Liver (tissue), 3 donors: ENCODE measurements at regions not wholly inside any gene's neighbourhood (a gene's known extent, or its start where the extent isn't known, plus 50 kb on each side); places are given as distances from the start of the nearest gene placed in this dataset.
"Not testable (repeated sequence)": the region's sequence is repeated elsewhere in the genome, so short reads cannot be mapped to it uniquely, and the experiment has no call there.

Source experiments
- JUND ChIP-seq, 2 donors: IDR thresholded peaks; 2 replicates each; pipeline ENCODE4 v1.6.1; 2016; ENCODE audit warnings: antibody characterized with exemption in 2 of 2
- MAX ChIP-seq: IDR thresholded peaks from 2 replicates; pipeline ENCODE4 v1.6.1; 2016; ENCODE audit warnings: antibody characterized with exemption
- RAD21 ChIP-seq, 2 donors: IDR thresholded peaks; 2 replicates each; pipeline ENCODE4 v1.6.1; 2016; ENCODE audit warnings: antibody characterized with exemption in 2 of 2, mild to moderate bottlenecking in 2 of 2
- TAF1 ChIP-seq: conservative IDR thresholded peaks from 2 replicates; pipeline ENCODE4 v1.6.1; 2016; ENCODE audit warnings: antibody characterized with exemption, mild to moderate bottlenecking
- TF ChIP-seq, protein P1 (sequence below): fragments of 150-350 bp; IDR thresholded peaks from 2 replicates; pipeline ENCODE4 v1.5.1; 2017; ENCODE audit warnings: improper control_type of control experiment, low read depth, low read length; ENCODE audit not compliant: missing input control
- donor health status: healthy.
- donor health status: healthy.

GRCh38 chr1:860941-861340 is 62.8 kb upstream of the SAMD11 start:
- TF ChIP-seq, protein P1, sequence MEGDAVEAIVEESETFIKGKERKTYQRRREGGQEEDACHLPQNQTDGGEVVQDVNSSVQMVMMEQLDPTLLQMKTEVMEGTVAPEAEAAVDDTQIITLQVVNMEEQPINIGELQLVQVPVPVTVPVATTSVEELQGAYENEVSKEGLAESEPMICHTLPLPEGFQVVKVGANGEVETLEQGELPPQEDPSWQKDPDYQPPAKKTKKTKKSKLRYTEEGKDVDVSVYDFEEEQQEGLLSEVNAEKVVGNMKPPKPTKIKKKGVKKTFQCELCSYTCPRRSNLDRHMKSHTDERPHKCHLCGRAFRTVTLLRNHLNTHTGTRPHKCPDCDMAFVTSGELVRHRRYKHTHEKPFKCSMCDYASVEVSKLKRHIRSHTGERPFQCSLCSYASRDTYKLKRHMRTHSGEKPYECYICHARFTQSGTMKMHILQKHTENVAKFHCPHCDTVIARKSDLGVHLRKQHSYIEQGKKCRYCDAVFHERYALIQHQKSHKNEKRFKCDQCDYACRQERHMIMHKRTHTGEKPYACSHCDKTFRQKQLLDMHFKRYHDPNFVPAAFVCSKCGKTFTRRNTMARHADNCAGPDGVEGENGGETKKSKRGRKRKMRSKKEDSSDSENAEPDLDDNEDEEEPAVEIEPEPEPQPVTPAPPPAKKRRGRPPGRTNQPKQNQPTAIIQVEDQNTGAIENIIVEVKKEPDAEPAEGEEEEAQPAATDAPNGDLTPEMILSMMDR, result not testable (repeated sequence)
- TF ChIP-seq RAD21 (IDR thresholded peaks at IDR 0.05); MAX; TAF1; JUND (IDR thresholded peaks at IDR 0.05): not testable (repeated sequence)
